ENCODE measurements at regions not wholly inside any gene's neighbourhood (a gene's known extent, or its start where the extent isn't known, plus 50 kb on each side); places are given as distances from the start of the nearest gene placed in this dataset.

DNA sequence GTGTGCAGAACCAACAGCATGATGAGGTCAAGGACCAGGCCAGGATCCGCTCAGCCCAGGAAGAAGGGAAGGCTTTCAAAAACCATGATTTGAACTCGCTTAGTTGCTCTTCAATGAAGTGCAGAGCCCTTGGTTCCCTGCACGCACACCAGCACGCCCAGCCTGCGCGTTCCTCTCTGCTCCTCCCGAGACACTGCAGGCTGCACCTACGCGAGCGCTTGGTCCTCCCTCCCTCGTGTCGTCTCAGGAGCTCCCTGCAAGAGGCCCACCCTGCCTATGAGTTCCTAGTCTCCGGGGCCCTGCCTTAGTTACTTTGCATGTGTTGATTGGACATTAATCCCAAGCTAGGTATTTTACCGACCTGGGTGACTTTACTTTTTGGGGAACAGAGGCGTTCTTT is 132.9 kb upstream of the TNRC6C start:
- Histone ChIP-seq H3K36me3 (no peaks in the 10 kb centered on the region), H3K27me3 (no peaks in the 10 kb centered on the region), H3K4me1 (peaks cover 1 to 13% (median 10%) of the 10 kb centered on the region in 4 donors), H3K27ac (no peak overlapping the region), H3K9me3 (no peaks in the 10 kb centered on the region), H3K4me3 (no peak overlapping the region)
- intact Hi-C loops (cut with DNase I; ENCODE audit: low total_unique reads): no loop called here
- 57 to 80% (median 70%) methylated on average over 9 to 15 of the region's 15 CpGs for WGBS, 5 donors
- no peak for TF ChIP-seq POLR2A (IDR thresholded peaks at IDR 0.05)
- TF ChIP-seq, protein P1, sequence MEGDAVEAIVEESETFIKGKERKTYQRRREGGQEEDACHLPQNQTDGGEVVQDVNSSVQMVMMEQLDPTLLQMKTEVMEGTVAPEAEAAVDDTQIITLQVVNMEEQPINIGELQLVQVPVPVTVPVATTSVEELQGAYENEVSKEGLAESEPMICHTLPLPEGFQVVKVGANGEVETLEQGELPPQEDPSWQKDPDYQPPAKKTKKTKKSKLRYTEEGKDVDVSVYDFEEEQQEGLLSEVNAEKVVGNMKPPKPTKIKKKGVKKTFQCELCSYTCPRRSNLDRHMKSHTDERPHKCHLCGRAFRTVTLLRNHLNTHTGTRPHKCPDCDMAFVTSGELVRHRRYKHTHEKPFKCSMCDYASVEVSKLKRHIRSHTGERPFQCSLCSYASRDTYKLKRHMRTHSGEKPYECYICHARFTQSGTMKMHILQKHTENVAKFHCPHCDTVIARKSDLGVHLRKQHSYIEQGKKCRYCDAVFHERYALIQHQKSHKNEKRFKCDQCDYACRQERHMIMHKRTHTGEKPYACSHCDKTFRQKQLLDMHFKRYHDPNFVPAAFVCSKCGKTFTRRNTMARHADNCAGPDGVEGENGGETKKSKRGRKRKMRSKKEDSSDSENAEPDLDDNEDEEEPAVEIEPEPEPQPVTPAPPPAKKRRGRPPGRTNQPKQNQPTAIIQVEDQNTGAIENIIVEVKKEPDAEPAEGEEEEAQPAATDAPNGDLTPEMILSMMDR (IDR thresholded peaks at IDR 0.05): no peak
- TF ChIP-seq EP300 (IDR thresholded peaks at IDR 0.05): no peak
- TF ChIP-seq POLR2AphosphoS5 (IDR thresholded peaks at IDR 0.05): no peak
- no peak for DNase-seq

- 74 to 89% (median 81%) methylated on average over 7 to 8 of the region's 8 CpGs for WGBS, 5 donors
These were observed 132.2 kb upstream of the TNRC6C start for GRCh38 chr17:77826132-77826873.

DNA sequence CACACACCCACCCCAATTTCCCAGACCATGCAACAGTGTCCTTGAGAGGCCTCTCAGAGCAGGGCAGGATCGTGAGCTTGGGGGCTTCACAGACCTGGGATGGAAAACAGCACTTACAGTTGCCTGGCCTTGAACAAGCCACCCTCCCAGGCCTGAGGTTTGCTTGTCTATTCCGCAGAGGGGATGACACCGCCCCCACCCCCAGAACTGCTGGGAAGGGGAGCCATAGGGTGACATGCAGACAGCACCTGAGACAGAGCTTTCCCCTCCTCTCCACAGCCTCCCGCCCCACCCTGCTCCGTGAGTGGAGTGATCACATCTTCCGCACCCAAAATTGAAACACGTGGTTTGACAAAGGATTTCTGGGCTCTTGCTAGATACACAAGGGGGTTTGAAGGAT is 131.5 kb upstream of the TNRC6C start:
- no peak for DNase-seq
- intact Hi-C loops (cut with DNase I; ENCODE audit: low total_unique reads): no loop called here
- WGBS, 5 donors: 66 to 81% (median 78%) methylated on average over 7 of the region's 7 CpGs

More at GRCh38 chr17:77826132-77826873, 132.2 kb upstream of the TNRC6C start:
- Histone ChIP-seq H3K27me3 (peaks cover 0 to 6% (median 0%) of the 10 kb centered on the region in 3 donors), H3K4me3 (no peak overlapping the region), H3K36me3 (no peaks in the 10 kb centered on the region), H3K27ac (no peak overlapping the region), H3K9me3 (no peaks in the 10 kb centered on the region), H3K4me1 (peaks cover 8 to 20% (median 17%) of the 10 kb centered on the region in 4 donors)
- TF ChIP-seq POLR2AphosphoS5 (IDR thresholded peaks at IDR 0.05) (no peak), EP300 (IDR thresholded peaks at IDR 0.05) (no peak), POLR2A (IDR thresholded peaks at IDR 0.05) (no peak)
- TF ChIP-seq, protein P1 (IDR thresholded peaks at IDR 0.05): no peak
- DNase-seq: no peak
- intact Hi-C loops (cut with DNase I; ENCODE audit: low total_unique reads): no loop called here

GRCh38 chr17:77827511-77827910 is 131.0 kb upstream of the TNRC6C start:
- Histone ChIP-seq H3K36me3 (no peaks in the 10 kb centered on the region), H3K4me3 (no peak overlapping the region), H3K27ac (no peak overlapping the region), H3K27me3 (peaks cover 0 to 7% (median 0%) of the 10 kb centered on the region in 3 donors), H3K4me1 (peaks cover 8 to 25% (median 19%) of the 10 kb centered on the region in 4 donors), H3K9me3 (no peaks in the 10 kb centered on the region)
- no peak for DNase-seq
- WGBS, 5 donors: 72 to 81% (median 75%) methylated on average over 5 of the region's 5 CpGs
- intact Hi-C loops (cut with DNase I; ENCODE audit: low total_unique reads): no loop called here
- no peak for TF ChIP-seq POLR2A (IDR thresholded peaks at IDR 0.05)
- no peak for TF ChIP-seq EP300 (IDR thresholded peaks at IDR 0.05)
- TF ChIP-seq POLR2AphosphoS5 (IDR thresholded peaks at IDR 0.05): no peak
- TF ChIP-seq, protein P1 (IDR thresholded peaks at IDR 0.05): no peak

More for the DNA sequence above, 131.5 kb upstream of the TNRC6C start:
- Histone ChIP-seq H3K27me3 (peaks cover 0 to 7% (median 0%) of the 10 kb centered on the region in 3 donors), H3K9me3 (no peaks in the 10 kb centered on the region), H3K4me1 (peaks cover 8 to 25% (median 20%) of the 10 kb centered on the region in 4 donors), H3K4me3 (no peak overlapping the region), H3K27ac (no peak overlapping the region), H3K36me3 (no peaks in the 10 kb centered on the region)
- TF ChIP-seq EP300 (IDR thresholded peaks at IDR 0.05) (no peak), POLR2AphosphoS5 (IDR thresholded peaks at IDR 0.05) (no peak)
- TF ChIP-seq, protein P1 (IDR thresholded peaks at IDR 0.05): no peak

All from stomach (tissue), 8 donors.